ENCODE measurements at regions not wholly inside any gene's neighbourhood (a gene's known extent, or its start where the extent isn't known, plus 50 kb on each side); places are given as distances from the start of the nearest gene placed in this dataset.
"Not testable (repeated sequence)": the region's sequence is repeated elsewhere in the genome, so short reads cannot be mapped to it uniquely, and the experiment has no call there.

DNA sequence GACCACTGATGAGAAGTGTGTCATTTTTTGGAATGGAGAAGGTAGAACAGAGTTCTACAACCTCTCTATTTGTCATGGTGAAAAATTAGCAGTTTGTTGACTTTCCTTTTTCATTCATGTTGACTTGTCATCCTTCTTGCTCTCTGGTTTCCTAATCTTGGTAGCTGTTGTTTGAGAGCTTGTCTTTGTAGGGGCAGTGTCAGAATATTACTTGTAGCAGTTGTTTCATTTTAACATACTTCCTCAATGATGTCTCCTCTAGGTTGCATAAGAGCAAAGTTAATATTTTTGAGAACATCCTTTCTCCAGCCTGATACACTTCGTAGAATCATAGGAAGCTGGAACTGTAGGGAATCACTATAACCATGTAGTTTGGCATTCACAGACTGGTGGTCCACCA lies 368.2 kb upstream of the FANCL start:
- no peak for DNase-seq

DNA sequence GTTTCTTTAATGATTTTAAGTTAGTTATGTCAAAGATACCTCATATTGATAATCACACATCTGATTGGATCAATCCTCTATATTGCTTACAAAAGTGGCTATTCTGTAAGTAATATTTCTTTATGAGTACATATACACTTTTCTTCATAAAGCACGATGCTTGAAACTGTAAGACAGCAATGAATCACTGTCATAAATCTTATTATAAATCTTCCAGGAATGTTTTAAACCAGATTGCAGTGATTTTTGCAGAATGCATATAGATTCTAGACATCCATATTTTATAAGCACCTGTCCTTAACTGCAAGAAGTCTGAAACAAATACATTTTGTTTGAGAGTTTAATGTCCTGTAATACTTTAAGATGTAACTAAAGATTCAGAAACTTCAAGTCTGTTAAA lies 367.0 kb upstream of the FANCL start:
- DNase-seq, result no peak

DNA sequence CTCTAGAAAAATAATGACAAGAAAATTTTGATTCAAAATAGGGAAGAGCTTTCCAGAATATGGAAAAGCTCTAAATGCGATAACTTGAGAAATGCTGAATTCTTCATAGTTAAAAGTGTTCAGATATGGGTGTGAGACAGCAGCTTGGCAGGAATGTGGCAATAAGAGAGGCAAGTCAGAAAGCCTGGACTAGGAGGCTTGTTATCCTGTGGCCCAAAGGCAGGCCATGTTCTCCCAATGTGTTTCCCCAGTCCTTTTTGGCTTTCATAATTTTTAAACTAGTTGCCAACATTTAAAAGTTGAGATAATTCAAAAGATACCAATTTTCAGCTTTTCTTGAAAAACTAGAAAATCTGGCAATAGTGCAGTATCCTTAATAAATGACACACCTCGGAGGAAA lies 366.3 kb upstream of the FANCL start:
- no peak for DNase-seq

DNA sequence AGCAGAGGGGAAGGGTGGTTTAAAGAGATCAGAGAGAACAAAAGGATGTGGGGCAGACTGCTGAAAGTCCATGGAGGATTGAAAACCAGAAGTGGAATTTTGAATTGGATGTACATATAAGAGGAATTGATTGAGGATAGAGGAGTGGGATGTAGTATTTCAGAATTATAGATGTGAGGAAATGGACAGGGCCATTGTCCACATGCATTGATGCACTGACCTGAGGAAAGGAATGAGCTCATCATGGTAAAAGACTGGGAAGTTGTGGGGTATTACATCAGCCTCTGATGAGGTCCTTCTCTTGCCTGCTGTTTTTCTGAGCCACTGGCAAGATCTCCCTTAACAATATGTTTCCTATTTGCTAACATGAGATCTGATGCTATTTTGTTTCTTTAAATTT lies 365.7 kb upstream of the FANCL start:
- DNase-seq, result no peak

DNA sequence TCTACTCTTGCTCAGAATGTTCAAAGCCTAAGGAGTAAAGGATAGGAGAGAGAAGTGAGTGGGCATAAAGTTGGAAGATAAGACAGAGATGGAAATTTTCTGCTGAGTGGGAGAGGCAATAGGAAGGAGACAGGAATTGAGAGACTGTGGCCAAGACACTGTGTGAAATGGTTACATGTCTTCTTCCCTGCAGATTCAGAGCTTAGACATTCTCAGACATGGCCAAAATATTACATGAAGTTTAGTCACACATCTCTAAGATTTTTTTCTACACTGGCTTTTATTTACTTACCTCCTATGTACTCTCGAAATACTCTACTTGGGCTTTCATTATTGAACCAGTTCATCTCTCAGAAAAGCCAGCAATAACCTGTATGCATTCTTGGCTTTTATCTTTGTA lies 363.0 kb upstream of the FANCL start:
- no peak for DNase-seq

DNA sequence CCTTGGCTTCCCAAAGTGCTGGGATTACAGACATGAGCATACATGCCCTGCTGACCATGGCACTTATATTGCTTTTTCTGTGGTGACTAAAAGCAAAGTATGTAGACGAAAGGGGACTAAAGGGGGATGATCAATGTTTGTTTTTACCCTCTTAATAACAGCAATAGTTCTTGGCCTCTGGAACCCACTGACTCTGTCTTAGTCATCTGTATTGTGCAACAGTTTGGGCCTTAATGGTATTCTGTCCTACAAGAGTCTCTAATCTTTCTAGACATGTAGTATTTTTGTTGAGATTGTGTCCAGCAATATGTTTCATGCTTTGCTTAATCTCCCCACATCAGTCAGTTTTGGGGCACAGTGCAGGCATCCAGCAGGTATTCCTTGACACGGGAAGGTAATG lies 359.9 kb upstream of the FANCL start:
- DNase-seq, result no peak

DNA sequence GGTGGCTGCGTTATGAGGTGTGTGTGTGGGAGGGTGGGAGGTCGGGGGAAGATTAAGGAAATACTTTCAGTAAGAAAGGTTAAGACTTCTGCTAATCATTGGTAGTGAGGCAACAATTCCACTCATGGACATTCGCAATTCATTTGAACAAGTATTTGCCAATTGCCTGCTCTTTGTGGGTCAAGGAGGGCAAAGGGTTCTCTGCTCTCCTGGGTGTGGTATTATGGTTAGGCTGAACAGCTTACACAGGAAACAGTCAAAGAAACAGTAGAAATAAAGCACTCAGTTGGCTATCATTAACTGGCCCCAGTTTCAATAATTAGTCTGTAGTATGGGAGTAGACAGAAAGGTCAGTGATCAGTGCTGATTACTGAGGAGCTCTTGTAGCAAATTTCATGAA lies 357.0 kb upstream of the FANCL start:
- DNase-seq, result no peak

DNA sequence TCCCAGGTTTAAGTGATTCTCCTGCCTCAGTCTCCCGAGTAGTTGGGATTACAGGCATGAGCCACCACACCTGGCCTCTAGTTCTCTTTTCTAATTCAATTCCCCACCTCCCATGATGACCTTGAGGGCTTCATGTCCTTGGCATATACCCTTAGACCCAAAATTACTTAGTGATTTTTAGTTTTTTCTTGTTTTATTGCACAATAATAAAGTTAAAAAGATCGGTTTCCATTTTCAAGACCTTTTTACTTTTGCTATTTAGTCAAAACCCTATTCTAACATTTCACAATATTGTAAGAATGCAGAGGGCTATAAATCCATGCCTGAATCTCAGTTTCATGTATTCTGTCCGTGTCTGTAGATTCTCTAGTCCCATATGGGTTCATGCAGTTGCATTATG lies 354.6 kb upstream of the FANCL start:
- no peak for DNase-seq

DNA sequence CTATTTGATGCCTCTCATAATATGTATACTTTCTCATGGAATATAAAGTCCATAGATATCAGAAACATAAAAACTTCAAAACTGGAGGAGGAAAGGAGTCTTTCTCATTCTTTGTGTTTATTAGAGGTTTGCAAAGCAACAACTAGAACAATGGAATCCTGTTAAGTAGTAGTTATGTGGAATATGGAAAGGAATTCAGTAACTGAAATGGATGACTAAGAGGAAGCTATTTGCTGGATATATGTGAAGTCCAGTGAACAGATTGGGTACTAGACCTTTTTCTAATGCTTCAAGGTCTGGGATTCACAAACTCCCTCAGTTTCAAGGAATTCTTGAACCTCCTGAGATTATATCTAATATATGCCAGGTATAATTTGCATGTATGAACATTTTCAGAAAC lies 353.6 kb upstream of the FANCL start:
- no peak for DNase-seq

DNA sequence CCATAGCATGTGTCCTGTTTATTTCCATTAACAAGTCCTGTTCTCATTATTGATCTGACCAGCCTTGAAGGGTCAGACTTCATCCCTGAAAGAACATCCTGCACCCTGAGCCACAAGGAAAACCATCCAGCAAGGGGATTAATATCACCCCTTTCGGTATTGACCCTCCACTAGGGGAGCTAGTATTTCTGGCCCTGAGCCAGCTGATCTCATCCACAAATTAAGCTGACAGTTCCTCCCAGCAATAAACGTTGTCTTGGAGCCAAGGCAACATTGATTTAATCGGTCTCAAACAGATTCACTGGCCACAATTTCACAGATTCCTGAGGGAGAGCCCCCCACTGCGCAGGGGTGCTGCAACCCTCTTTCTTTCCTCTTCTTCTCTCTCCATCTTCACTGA lies 353.1 kb upstream of the FANCL start:
- no peak for DNase-seq

DNA sequence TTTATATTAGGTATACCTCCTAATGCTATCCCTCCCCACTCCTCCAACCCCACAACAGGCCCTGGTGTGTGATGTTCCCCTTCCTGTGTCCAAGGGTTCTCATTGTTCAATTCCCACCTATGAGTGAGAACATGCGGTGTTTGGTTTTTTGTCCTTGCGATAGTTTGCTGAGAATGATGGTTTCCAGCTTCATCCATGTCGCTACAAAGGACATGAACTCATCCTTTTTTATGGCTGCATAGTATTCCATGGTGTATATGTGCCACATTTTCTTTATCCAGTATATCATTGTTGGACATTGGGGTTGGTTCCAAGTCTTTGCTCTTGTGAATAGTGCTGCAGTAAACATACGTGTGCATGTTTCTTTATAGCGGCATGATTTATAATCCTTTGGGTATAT lies 345.1 kb upstream of the FANCL start:
- DNase-seq, result not testable (repeated sequence)

DNA sequence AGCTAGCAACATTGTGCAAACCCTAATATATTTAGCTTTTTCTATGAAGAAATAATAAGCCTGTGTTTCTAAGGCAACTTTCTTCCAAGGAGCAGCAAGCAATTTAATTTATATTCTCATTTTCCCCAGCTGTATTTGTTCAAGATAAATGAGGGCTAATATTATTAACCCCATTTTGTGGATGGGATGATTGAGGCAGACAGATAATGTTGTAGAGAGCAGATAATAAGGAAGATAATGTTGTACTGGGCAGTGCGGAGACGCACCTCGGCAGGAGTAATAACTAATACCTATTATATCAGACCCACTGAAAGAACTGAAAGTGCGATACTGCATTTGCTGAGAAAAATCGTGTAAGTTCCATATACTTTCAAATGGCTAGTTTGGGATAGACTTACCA lies 344.1 kb upstream of the FANCL start:
- no peak for DNase-seq

DNA sequence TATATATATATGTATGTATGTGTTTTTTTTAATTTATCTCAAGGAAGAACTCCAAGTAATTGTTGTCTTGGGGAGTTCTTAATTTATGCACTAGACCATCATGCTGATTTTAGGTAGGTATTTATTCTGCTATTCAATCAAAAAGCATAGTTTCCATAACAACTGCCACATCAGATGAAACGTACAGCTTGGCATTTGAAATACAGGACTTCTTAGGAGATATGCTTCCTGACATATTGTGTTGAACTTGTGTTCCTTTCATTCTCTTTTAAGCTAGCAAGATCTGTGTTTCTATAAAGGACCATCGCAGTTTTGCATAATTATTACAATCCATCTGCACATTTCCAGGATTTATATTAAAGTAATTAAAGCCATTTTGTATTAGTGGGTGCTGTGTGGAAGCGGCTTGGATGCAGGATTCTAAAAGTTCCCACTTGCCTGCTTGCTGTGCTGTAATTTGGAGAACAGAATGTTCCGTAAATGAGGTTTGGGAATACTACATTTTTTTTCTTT lies 343.5 kb upstream of the FANCL start:
- DNase-seq, result no peak

DNA sequence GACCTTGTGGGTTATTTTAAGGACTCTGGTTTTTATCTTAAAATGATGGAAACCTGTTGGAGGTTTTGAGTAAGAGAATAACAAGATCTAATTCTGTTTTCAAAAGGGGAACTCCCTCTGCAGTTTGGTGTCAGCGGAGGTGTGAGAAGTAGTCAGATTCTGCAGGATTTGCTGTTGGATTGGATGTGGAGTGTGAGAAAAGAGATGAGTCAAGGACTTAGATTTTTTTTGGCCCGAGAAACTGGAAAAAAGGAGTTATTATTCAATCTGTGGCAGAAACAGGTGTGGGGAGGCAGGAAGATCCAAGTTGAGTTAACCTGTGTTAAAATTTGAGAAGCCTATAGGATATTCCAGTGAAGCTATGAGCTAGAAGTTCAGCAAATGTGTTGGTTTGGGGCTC lies 337.2 kb upstream of the FANCL start:
- DNase-seq, result no peak

DNA sequence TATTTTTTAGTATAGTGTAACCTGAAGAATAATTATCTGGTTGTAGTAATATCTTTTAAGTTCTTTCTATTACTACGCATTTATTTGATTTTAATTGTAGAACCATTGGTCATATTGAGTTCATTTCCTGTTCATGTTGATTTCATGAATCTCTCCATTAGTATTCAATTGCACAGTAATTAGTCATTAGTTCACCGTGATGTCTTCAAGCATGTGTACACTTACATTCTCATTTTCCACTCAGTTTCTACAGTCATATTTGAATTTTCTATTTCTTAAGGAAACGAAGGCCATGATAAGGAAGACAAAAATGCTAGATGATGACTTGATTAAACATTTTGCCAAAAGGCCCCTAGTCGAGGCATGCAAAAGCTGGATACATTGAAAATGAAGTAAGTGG lies 333.7 kb upstream of the FANCL start:
- no peak for DNase-seq

DNA sequence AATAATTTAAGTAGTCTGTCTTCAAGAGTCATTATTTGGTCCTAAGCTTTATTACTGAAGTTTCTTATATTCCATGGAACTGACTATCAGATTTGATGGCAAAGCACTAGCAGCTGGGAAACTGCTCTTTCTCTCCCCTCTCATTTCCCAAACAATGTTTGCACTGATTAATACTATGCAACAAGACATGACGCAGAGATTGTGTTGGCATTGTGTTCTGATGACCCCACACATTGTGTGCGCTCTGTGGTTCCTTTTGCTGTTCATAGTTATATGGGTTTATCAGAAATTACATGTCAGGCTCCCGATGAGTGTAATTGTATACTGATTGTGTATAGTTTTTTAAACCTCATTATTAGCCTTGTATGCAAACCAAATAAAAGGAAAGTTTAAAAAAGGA lies 331.6 kb upstream of the FANCL start:
- DNase-seq, result no peak

DNA sequence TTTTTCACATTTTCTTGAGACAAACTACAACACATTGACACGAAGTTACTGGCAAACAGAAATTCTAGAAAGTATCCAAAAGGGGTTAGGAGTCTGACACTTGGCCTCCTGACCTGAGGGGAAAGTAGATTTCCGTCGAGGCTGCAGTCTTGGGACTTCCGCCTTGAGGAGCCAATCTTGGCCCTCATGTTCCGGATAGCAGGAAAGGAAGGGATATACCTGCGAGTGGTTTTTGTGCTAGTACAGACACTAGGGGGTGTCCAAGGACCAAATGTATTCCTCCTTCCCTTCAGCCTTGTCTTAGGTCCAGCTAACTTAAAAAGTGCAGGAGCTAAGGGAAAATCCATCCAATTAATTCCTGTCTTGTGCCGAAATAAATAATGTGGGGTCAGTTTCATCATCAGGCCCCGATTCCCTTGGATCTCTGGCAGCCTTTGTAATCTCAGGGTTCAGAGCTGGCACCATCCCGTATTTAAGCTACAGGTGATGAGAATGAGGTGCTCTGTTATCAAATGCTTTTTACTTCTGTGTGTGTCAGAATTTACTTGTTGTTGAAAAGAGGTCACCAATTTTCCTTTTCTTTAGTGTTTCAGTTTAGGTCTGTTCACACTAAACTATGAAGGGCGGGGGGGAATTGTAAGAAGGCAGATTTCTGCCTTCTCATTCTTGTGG lies 330.2 kb upstream of the FANCL start:
- peak; percentile 10 for DNase-seq

DNA sequence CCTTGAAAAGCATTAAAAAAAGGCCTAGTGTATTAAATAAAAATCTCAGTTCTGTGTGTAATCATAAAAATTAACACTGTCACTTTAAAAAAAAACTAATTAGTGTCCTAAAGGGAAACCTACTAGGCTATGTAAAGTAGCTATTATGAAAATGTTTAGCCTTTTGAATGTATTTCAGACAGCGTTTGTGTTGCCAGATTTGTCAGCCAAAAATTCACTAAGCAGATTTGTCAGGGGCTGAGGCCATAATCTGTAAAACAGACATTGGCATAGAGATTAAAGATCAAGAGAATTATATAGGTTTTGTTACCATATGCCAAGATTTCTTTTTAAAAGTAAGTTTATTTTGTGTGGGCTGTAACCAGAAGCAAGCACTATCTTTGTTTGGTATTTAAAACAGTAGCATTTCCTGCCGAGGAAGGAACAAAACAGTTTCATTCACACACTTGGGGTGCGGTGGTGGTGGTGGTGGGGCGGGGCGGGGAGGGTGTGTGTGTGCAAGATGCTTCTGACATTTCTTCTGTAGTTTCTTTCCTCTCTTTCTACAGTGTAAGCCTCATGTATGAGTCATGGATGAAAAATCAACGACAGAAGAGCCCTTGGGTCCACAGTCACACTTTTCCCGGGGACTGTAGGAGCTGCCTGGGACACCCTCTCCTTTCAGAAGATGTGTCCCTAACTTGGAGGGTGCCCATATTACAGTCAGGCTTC lies 328.5 kb upstream of the FANCL start:
- DNase-seq, result no peak

DNA sequence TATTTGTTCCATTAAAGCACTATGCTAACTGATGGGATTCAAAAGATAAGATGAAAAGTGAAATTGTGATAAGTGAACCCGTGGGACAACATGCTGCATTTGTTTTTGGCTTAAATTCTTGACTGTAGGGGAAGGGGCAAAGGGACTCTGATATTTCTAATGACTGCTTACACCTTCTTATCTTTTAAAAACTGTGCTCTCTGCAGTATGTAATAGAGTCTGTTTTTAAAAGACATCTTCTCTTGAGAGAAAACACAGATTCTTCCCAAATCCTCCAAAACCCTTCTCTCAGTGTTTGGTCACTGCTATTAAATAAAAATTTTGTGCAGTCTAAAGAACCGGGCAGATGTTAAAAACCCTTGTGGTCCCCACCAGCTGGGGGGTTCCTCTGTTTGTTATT lies 327.8 kb upstream of the FANCL start:
- no peak for DNase-seq

DNA sequence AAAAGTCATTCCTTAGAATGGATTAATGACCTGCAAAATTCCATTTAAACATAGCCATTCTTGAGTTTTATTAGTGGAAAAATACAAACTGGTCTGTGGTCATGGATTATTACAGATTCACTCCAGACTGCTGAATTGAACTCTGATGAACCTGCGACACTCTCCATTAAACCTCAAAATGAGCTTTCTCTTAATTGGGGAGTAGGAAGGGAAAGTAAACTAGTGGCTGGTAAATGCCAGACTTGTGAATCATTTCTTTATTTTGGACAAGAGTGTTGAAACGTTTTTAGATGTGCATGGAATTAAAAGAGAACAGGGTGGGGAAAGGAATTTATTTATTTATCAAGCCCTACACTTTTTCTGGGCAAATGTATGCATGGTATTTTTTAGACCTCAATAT lies 321.2 kb upstream of the FANCL start:
- no peak for DNase-seq

DNA sequence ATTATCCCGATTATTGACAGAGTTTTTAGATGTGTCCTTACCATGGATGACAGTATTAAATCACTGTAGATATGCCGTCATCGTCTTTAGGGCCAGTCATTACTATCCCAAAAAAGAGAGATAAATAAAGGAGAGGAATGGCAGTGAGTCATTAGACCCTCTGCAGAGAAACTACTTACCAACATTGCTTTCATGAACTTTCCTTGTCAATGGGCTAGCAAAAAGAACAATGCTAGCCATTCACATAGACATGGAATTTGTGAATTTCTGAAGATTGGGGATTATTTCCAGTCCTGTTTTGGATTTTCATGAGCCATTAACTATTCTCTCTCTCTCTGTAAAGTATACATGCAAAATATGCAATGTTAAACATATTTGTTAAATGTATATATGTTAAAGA lies 319.4 kb upstream of the FANCL start:
- DNase-seq, result no peak

DNA sequence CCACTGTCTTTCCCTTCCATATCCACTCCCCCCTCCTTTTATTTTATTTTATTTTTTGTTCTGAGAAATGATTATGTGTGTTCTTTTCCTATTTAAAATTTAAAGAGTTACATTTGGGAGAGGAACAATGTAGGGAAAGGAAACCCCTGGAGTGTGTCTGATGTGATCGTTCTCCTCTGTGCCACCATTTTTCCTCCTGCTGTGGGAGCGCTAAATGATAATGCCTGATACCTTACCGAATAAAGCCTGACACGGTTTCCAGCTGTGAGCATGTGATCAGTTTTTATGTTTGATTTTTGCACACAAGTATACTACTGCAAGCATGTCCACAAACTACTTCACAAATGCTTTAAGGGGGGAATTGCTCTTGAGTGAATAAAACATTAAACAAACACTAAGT lies 317.8 kb upstream of the FANCL start:
- DNase-seq, result no peak

DNA sequence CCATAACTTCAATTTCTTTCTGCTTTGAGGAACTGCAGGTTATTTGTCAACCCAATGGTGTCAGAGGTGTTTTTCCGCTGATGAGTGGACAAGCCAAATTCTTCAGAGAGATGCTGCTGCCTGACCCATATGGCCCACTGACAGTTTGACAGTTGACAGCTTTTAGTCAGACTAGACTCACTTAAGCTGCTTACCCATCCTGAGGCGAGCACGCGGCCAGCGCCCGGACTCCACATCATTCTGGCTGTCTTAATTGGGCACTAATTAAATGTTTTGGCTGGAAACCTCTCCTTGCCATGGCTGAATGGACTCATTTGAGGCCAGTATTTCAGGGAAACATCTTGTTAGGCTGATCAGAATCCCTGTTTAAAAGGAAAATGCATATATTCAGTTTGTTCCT lies 316.1 kb upstream of the FANCL start:
- no peak for DNase-seq

DNA sequence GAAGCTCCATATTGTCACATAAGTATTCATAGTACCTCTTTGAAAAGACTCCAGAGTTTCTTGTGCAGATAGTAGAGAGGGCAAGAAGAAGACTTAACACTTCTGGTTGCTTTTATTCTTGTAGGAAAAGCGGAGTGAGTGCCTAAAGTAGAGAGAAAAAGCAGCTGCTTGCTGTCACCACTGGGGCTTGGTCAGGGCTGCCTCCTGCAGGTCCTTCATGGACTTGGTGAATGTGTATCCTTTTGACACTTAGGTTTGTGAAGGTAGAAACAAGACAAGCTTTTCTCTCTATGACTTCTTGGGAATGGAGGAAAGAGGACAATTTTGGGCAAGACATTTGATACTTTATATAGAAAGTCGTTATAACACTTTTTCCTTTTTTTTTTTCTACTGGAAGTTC lies 312.8 kb upstream of the FANCL start:
- no peak for DNase-seq

DNA sequence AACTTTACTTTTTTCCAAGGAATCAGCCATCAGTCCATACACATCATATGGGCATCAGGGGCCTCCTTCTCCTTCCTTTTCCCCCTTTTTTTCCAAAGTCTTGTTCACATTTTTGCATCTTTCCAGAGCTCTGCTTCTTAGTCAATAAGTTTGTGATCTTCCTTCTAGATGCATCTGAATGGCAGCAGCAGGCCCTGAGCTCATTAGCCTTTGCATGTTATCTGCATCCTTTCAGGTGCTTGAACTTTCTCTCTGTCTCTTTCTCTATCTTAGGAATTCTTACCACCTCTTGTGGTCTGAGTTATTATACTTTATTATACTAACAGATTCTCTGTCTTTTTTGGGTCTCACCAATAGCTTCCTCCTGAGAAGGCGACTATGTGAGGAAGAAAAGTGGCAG lies 312.4 kb upstream of the FANCL start:
- DNase-seq, result no peak
